Amniotic epithelial cell (primary cell): ENCODE measurements at regions not wholly inside any gene's neighbourhood (a gene's known extent, or its start where the extent isn't known, plus 50 kb on each side); places are given as distances from the start of the nearest gene placed in this dataset.
"Not testable (repeated sequence)": the region's sequence is repeated elsewhere in the genome, so short reads cannot be mapped to it uniquely, and the experiment has no call there.

ENCODE experiments used
- DNase-seq: peaks from one replicate; pipeline ENCODE4 v3.0.0-alpha.2; 2010; ENCODE audit warnings: low read depth

DNA sequence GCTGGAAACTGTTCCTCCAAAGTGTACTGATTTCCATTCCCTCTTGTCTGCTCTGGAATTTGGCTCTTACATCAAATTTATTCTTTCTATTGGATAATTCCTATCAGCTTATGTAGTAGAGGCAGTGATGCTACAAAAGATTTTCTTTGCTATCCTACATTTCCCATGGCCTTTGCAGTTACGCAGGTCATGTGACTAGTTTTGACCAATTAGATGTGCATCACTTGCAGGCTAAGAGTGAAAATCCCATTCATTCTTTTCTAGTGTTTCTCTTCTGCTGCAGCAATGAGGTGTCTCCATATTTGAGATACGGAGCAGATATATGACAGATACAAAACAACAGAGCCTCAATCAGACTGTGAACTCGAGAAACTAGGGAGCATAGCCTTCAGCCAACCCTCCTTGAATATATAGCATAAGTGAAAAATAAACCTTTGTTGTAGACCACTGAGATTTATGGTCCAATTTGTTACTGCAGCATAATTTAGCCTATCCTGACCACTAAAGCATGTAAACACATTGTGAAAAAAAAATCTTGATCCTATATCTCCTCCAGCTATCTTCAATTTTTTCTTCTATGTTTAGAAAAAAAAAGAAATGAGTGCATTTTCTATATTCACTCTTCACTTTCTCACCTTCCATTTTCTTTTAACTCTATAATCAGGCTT lies 102.0 kb downstream of the HNMT start:
- no peak for DNase-seq

DNA sequence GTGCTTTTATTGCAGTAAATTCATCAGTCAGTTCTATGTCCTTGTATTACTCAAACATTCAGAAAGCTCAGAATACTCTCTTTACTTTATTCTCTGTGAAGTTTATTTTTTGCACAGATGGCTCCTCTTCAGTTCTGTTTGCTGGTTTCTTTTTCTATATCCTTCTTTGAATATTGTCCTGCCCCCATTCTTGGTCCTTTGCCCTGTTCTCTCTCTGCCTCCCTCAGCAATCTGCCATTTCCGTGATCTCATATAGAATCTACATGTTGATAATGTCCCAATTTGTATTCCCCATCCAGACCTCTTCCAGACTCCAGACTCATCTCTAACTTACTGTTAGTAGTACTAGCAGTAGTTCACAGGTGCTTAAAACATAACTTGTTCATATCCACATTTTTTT lies 102.6 kb downstream of the HNMT start:
- DNase-seq = no peak

- DNase-seq = not testable (repeated sequence)
These were observed 104.4 kb downstream of the HNMT start for GRCh38 chr2:138068669-138069068.

DNA sequence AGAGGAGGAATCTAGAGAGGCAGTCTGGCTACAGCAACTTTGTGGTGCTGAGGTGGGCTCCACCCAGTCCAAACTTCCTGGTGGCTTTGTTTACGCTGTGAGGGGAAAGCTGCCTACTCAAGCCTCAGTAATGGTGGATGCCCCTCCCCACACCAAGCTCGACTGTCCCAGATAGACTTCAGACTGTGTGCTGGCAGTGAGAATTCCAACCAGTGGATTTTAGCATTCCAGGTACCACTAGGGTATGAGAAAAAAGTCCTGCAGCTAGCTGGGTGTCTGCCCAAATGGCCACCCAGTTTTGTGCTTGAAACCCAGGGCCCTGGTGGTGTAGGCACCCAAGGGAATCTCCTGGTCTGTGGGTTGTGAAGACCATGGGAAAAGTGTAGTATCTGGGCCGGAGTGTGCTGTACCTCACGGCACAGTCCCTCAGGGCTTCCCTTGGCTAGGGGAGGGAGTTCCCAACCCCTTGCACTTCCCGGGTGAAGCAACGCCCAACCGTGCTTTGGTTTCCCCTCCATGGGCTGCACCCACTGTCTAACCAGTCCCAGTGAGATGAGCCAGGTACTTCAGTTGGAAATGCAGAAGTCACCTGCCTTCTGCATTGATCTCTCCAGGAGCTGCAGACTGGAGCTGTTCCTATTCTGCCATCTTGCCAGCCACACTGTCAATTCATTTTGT lies 106.9 kb downstream of the HNMT start:
- not testable (repeated sequence) for DNase-seq

GRCh38 chr2:138071720-138072719 lies 107.7 kb downstream of the HNMT start:
- peak; percentile 82 for DNase-seq

DNA sequence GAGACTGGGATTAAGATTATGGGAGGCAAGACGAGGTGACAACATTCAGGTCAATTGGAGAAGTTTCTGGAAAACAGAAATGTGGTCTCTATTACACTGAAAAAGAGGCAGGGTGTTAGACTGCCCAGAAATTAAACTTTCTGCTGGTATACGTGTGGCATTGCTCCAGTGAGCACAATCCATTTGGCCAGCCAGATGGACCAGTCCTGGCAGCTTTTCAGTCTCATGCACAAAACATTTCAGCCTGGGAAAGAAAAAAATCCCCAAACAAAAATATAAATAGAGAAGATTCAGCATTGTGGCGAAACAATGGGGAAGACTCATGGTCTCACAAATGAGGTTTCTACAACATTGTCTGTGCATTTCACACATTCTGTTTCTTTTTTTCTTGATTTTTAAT lies 113.9 kb downstream of the HNMT start:
- peak; percentile 9 for DNase-seq

DNA sequence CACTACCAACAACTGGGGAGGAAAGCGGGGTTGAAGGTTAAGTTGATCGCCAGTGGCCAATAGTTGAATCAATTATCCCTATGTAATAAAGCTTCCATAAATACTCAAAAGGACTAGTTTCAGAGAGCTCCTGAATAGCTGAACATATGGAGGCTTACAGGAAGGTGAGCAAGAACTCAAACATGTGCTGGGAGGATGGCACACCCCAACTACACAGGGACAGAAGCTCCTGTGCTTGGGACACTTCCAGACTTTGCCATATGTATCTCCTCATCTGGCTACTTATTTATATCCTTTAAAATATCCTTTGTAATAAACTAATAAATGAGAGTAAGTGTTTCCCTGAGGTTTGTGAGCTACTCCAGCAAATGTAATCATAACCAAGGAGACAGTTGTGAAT lies 115.7 kb downstream of the HNMT start:
- DNase-seq = no peak

DNA sequence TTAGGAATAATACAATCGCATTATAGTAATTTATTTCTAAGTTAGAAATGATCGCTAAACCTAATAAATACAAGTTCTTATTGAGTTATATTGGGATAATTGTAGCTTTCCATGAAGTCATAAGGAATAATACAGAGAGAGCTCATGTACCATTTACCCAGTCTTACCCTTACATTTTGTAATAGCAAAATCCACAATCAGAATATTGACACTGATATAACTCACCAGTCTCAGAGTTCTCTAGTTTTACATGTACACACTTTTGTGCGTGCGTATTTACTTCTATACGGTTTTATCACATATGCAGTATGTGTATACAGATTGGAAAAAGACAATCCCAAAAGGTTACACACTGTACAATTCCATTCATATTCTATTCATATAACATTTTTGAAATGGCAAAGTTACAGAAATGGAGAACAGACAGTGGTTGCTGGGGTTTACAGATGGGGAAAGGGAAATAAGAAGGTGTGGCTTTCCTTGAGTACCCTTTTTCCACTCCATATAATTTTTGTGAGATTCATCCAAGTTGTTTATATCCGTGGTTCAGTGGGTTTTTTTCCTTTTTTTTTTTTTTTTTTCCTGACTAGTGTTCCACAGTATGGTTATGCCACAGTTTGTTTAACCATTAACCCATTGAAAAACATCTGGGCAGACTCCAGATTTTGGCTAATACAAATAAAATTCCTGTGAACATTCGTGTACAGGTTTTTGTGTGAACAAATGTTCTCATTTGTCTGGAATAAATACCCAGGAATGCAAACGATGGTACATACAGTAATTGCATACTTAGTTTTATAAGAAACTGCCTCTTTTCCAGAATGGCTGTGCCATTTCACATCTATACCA lies 117.2 kb downstream of the HNMT start:
- no peak for DNase-seq

DNA sequence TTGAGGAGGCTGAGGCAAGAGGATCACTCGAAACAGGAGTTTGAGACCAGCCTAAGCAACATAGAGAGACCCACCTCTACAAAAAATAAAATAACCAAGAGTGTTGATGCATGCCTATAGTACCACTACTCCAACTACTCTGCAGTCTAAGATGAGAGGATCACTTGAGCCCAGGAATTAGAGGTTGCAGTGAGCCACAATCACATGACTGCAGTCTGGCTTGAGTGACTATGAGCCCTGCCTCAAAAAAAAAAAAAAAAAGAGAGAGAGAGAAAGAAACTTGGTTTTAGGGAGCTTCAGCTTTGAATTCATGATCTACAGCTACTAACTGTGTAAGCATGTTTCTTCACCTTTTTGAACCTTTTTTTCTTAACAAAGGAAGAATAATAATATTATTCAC lies 119.9 kb downstream of the HNMT start:
- peak; percentile 41 for DNase-seq

DNA sequence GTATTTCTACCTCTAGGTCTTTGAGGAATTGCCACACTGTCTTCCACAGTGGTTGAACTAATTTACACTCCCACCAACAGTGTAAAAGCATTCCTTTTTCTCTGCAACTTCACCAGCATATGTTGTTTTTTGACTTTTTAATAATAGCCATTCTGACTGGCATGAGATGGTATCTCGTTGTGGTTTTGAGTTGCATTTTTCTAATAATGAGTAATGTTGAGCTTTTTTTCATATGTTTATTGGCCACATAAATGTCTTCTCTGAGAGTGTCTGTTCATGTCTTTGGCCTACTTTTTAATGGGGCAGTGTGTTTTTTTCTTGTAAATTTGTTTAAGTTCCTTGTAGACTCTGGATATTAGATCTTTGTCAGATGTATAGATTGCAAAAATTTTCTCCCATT lies 121.2 kb downstream of the HNMT start:
- DNase-seq = peak; percentile 69

DNA sequence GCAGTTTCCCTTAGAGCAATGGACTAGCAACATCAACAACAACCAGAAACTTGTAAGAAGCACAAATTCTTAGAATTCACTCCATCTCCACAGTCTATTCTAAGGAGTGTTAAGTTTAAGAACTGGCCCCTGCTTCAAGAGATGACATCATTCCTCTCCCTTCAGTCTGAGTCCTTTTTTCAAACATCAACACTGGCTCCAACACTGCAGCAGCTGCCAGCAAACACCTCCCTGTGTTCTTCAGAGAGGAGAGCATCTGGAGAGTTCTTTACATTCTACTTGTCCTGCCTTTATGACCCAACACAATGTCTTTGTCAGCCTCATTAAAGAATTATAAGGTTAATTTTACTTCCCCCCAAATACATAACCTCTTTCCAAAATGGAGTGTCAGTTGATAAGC lies 122.3 kb downstream of the HNMT start:
- DNase-seq = peak; percentile 28

- no peak for DNase-seq
These were observed 123.7 kb downstream of the HNMT start for GRCh38 chr2:138087751-138088593.

DNA sequence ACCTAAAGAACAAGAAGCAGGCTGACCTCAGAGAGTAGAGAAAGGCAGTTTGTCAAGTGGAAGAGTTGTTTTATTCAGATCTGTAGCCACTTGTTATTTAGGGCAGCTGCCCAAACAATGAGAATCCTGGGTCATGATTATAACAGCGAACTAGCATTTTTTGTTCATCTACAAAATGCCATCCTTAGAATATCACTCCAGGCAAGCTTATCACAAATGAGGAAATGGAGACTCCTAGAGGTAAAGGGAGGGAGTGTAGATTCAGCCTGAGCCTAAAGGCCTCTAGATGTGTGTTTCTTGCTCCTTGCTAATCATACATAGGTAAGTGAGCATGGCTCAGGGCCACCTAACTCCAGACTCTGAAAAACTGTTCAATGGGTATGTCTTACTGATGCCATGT lies 126.1 kb downstream of the HNMT start:
- DNase-seq = peak; percentile 67

- DNase-seq = no peak
These were observed 129.2 kb downstream of the HNMT start for GRCh38 chr2:138093455-138093854.

GRCh38 chr2:138094031-138094430 lies 129.8 kb downstream of the HNMT start:
- no peak for DNase-seq

- DNase-seq = no peak
These were observed 131.1 kb downstream of the HNMT start for GRCh38 chr2:138095336-138095735.

- DNase-seq = not testable (repeated sequence)
These were observed 135.0 kb downstream of the HNMT start for GRCh38 chr2:138099288-138099687.

GRCh38 chr2:138101718-138102117 lies 137.4 kb downstream of the HNMT start:
- no peak for DNase-seq

- no peak for DNase-seq
These were observed 138.4 kb downstream of the HNMT start for GRCh38 chr2:138102664-138103063.

DNA sequence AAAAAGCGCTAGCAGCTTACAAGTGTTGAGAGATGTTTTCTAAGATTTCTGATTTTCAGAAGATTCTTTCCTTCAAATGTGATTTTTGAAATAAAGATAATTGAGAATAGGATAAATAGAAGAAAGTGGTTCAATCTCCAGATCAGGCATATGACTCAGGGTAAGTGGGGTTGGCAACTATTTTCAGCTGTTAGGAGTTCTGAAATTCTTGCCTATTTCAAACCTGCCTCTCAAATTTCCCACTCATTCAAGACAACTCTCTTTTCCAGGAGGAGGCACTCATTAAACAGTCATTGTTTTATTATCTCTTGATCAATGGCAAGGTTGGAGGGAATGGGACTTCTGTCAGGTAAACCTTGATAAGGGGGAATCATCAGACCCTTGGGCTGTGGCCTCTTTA lies 138.9 kb downstream of the HNMT start:
- DNase-seq = no peak

- DNase-seq = peak; percentile 38
These were observed 139.8 kb downstream of the HNMT start for GRCh38 chr2:138104071-138104470.
